PC-3 (cell line): ENCODE measurements at regions not wholly inside any gene's neighbourhood (a gene's known extent, or its start where the extent isn't known, plus 50 kb on each side); places are given as distances from the start of the nearest gene placed in this dataset.

Source experiments
- CTCF ChIP-seq: fragments of 300-600 bp; sonication (generic); conservative IDR thresholded peaks from 2 replicates; pipeline ENCODE4 v1.5.1; 2017; ENCODE audit warnings: antibody characterized with exemption, low read depth, mild to moderate bottlenecking, low read length
- EZH2phosphoT487 ChIP-seq: fragments of 300-600 bp; sonication (generic); IDR thresholded peaks from 2 replicates; pipeline ENCODE4 v1.6.1; 2018; ENCODE audit warnings: mild to moderate bottlenecking, antibody characterized with exemption, low read length, borderline replicate concordance

DNA sequence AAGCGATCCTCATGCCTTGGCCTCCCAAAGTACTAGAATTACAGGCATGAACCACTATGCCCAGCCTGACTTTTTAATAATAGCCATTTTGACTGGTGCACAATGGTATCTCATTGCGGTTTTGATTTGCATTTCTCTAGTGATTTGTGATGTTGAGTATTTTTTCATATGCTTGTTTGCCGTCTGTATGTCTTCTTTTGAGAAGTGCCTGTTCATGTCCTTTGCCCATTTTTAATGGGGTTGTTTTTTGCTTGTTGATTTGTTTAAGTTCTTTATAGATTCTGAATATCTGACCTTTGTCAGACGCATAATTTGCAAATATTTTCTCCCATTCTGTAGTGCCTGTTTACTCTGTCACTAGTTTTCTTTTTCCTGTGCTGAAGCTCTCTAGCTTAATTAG is 219.2 kb upstream of the CTBP2 start:
- TF ChIP-seq CTCF (no peak), EZH2phosphoT487 (no peak)
